Ammon's horn (tissue), 1 donor: ENCODE measurements at regions not wholly inside any gene's neighbourhood (a gene's known extent, or its start where the extent isn't known, plus 50 kb on each side); places are given as distances from the start of the nearest gene placed in this dataset.

ENCODE experiments used
- DNase-seq: peaks from one replicate; pipeline ENCODE4 v3.0.0-alpha.2; 2016; ENCODE audit warnings: low spot score

DNA sequence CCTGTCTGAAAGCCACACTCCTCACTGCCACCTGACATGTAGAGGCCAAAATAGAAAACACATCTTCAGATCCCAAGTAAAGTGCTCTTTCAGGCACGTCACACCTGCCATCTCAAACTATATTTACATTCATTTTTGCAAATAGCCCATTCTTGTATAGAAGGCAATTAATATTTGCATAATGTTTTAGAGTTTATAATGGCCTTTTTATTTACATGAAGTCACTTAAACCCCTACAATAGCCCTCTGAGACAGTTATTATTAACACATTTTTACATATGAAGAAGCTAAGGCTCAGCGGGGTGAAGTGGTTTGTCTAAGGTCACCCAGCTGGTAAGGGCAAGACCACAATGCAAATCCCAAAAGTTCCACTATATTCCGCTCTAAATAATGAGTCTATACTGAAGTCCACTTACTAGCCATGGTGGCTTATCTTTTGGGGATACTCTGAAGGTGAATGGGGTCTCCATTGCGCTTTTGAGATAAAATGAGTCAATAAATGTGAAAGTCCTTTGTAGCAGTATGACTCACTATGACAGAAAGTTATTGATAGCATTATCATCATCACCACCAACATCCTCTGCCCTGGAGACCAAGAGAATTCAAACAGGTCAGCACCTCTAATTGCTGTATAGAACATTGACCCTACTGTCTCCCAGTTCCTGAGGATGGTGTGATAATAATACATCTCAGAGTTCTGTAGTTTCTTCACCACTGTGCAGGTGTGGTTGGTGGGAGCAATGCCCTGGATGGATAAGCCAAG lies 155.9 kb upstream of the BCL6 start:
- no peak for DNase-seq

DNA sequence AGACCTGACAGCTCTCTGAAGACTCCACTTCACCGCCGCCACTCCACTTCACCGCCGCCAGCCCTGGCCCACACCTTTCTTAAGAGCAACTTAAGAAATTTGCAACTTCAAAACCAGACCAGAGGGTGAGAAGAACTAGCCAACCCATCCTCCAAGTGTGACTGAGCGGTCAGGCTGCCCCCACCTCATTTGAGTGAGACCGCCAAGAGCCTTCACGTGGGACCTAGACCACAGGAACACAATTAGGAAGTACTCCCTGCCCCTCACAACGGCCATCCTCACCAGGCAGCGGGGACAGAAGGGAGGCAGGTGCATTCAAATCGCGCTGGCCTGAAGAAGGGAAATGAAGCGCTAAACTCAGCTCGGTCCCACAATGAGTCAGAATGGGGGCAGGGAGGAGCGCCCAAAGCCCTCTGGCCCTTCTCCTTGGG lies 156.8 kb upstream of the BCL6 start:
- no peak for DNase-seq

DNA sequence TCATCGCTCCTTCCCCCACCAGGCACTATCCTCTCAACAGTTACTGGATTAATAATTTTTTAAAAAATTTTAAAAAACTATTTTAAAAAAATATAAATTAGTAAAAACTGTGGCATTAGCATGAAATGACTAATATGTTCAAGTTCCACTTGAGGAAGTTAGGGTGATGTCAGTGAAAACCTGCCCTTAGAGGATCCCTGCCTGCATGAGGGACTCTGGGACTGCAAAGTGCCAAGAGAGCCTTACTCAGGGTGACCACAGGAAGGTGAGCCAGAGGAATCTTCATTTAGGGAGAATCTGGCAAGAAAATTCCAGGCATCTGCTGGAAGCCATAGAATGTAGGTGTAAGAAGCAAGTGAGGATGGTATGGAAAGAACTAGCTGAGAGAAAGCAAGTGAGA lies 157.7 kb upstream of the BCL6 start:
- DNase-seq = no peak

DNA sequence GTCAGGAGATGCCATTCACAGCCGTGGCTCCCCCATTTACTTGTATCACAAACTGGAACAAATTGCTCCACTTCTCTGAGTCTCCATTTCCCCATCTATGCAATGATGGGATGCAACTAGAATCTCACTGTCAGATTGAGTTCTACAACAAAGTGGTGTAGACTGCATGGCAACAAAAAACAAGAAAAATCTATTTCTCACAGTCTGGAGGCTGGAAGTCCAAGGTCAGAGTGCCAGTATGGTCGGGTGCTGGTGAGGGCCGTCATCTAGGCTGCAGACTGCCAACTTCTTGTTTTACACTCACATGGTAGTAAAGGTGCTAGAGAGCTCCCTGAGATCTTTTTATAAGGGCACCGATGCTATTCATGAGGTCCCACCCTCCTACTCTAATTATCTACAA lies 158.4 kb upstream of the BCL6 start:
- no peak for DNase-seq

DNA sequence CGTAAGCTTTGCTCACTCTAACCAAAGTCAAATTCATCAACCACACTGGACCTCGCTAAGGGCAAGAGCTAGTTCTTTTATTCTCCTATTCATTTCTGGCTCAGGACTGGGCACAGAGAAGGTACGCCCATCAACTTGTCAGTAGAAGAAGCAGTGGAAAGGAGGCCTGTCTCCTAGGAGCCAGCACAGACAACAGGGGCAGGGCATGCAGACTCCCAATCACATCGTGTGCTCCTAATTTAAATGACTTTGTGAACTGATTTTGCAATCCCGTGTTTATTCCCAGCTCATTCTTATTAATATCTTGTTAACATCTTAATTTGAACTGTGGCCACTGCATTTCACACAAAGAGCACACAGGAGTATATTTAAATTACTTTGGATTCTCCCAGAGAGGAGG lies 161.1 kb upstream of the BCL6 start:
- no peak for DNase-seq

DNA sequence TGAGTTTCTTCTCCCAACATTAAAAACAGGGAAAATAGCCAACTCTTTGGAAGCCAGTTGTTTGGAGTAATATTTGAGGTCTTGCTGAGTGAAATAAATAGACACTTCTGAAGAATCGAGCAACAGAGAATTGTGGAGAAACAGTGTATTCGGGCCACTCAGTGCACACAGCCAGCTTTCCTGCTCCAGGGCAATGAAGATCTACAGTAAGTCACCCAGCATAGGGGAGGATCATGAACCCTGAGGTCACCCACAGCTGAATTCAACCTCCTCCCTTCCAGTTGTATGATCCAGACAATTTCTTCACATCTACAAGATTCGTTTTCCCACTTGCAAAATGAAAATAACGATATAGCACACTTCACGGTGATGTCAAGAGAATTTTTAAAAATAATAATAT lies 161.7 kb upstream of the BCL6 start:
- no peak for DNase-seq

DNA sequence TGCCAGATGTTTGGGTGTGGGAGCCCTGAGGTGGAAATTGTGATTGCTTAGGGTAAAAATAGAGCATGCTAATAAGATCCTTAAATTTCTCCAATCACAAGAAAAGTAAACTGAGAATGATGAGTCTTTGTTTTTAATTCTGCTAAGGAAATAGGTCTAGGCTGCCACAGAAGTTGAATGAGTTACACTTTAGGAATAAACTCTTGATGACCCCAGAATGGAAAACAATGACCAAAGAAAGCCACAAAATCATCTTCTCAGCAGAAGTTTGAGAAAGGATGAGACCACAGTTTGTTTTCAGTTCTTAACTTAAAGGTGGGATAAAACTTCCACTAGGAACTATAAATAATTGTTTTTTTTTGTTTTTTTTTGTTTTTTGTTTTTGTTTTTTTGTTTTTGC lies 164.6 kb upstream of the BCL6 start:
- DNase-seq = no peak

DNA sequence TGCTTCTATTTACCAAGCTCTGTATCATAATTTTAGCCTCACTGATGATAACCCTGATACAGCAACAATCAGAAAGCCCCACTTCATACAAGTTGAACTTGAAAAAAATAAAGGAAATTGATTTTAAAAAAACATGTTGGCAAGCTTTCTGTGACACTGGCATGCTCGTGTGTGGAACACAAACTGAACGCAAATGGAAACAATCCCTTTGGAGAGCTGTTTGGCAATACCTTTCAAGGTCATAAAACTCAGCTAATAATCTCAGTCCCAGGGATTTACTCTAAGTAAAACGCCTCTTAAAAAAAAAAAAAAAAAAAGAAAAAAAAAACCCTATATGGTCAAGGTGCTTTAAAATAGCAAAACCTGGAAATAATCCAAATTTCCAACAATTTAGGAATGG lies 166.7 kb upstream of the BCL6 start:
- no peak for DNase-seq

DNA sequence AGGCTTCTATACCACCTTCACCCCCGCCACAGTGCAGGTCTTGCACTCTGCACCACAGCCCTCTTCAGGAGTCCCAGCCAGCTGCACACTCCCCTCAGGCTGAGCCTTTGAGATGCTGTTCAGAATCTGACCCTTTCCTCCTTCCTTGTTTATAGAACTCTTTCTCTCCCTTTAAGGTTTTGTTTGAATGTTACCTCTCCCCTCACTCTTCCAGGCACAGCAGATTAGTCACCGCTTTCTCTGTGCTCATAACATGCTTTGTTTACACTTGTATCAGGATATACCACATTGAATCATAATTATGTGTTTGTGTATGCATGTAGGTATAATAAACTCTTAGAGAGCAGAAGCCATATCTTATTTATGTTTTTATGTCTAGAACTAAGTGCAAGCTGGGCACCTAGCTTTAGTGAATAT lies 168.4 kb upstream of the BCL6 start:
- no peak for DNase-seq

DNA sequence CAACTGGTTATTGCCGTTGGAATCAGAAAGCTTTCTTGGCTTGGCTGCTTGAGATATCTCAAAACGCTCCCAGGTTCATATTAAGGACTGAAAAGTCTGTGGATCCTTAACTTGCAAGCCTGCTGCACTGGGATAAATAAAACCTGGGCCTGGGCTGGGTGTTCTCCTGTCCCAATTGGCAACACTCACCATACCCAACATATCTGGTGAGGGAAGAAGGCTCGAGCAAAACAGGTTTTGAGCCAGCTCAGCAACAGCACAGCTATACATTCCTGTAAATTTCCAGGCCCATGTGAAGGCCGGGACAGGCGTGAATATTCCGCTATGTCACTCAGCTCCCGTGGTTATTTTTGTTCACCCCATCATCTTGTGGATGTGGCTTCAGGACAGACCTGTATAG lies 169.0 kb upstream of the BCL6 start:
- DNase-seq = no peak

DNA sequence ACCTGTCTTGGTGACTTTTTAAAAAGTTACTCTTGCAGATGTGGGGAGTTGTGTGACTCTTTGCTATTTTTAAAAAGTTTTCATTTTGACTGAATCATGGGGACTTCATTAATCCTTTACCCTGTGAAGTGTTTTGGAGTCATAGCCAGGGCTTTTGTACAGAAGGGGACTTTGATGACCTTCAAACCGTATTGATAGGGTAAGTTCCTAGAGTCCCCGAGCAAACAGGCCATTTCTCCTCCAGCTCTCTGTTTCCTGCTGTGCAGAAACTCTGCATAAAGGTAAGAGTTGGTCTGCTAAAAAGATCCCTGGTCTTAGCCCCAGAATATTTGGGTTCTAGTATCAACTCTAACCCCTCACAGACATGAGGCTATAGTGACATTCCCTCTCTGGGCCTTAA lies 170.8 kb upstream of the BCL6 start:
- DNase-seq = no peak

DNA sequence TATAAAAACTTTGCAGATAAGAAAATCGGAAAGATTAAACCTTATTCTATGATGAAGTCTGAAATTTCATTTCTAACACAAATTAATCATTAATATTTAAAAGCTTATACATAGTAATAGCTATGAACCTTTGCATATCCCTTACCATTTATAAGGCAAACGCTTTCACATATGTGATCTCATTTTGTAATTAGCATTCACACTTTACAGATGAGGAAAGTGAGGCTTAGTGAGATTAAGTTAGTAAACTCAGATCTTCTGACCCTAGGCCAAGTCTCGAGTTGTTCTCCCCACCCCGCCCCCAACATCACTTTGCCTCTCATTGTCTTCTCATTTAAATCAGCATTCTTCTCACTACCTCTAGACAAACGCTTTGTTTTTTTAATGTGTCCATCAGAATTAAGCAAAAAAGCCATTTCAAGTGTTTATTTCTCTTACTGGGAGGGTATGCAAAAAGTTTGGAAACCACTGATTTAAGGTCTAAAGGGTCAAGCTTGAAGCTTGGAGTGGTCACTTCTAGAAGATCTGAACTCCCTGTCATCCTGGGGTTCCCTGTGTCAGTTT lies 172.9 kb upstream of the BCL6 start:
- DNase-seq = no peak

DNA sequence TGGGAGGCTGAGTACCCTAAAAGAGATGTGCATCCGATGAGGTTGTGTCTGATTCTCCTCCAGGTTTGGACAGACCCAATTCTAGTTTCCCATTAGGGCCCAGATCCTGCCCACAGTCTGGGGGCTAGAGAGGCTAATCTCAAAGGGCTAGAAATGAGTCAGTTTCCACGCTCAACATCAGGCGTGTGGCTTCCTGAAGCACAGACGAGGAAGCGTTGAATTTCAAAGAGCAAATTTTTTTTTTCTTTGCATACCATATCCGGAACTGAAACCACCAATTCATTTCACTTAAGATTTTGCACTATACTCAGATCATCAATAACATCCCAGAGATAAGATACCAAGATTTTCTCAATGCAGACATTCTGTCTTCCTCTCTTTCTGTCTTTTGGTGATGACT lies 173.8 kb upstream of the BCL6 start:
- no peak for DNase-seq

DNA sequence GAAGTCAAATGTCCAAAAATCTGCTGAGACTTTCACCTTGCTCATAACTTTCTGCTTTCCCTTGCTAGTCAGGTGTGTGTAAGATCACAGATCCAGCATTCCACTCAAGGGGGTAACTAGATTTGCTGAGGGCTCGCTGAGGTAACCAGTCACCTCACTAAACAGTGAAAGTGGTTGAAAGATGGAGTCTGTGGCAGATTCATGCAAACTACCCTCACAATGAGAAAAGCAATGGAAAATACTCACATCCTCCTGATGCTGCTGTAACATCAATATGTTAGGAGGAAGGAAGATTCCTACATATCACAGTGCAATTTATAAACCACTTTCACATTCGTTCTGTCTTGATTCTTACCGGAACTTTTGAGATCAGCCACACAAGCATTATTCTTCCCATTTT lies 174.3 kb upstream of the BCL6 start:
- no peak for DNase-seq

DNA sequence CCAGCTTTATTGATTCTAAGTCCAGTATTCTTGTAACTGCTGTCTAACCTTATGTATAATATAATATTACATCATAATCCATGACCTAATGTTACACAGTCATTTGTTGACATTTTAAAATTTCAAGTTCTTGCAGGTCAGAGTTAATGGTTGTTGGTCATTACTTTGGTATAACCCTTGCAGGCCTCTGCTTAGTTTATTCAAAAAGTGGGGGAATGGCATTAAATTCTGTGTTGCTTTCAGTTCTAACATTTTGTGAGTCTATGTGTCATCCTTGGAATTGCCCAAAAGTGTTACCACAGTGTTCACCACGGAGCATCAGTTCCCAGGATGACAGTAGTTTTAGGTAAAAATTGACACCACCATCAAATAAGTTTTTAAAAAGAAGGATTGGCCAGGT lies 174.8 kb upstream of the BCL6 start:
- no peak for DNase-seq

DNA sequence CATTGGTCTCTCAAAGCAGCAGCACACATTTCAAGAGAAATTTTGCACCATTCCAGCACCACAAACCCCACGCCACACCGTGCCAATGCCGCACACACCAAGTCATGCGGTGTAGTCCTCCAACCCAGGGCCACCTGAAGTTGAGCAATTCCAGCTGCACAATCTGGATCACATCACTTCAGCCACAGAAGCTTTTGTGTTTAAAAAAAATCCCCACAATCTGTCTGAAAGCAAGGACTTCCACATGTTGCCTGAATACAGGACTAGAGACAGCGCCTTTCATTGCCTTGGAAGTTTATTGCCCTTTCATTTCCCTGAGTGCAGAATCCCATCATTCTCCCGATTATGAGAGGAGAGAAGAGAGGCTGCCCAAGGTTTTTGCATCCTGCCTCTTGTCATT lies 175.6 kb upstream of the BCL6 start:
- DNase-seq = no peak

DNA sequence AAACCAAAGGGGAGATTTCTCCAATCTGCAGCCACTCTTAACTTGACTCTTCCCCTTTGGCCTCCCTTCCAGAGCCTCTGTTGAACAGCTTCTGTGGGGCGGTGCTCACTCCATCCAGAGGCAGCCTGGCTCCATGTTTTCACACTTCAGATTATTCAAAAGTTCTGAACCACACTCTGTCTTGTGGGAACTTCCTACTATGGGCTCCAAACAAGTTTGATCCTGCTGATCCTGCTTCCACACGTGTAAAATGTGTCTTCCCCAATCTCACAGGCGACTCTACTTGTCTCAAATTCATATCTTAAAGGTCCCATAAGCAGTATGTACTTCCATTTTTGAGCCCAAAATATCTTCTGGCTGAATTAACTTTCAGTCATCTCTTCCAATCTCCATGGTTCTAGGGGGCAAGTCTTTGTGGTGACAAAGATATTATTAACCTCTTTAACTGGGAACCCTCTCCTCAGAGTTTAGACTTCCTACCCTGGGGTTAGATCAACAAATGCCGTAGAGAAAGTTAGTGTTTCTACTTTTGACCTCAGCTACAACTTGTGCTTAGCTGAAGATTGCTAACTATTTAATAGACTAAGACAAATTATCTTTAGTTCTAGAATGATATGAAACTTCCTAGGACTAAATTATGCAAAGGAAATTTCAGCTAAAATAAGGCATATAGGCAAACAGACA lies 176.3 kb upstream of the BCL6 start:
- DNase-seq = no peak

DNA sequence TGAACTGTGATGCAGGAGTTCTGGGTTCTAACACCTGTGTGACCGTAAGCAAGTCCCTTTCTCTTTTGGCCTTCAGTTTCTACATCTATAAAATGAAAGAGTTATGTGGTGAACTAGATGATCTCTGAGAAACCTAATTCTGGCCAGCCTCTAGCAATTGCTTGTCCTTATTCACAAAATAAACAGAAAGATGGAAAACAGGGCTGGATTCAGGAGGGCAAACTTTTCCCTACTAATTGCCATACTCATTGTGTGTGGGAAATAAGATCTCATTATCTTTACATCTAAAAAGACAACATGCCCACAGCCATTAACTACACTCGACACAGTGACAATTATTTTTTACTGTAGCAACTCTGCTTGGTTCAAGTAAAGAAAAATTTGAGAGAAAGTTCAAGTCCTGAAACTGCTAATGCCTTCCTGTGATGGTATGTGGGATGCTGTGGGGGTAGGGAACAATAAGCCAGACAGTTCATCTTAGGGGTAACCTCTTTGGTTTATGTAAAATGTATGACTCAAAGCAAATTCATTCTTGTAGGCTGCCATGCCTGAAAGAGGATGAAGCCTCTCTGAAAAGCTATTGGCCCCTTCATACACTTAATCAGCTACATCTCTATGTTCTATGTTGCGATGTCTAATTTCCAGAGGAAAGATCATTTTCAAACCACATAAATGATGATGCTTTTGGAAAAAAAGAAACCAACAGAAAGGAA lies 177.6 kb upstream of the BCL6 start:
- no peak for DNase-seq

DNA sequence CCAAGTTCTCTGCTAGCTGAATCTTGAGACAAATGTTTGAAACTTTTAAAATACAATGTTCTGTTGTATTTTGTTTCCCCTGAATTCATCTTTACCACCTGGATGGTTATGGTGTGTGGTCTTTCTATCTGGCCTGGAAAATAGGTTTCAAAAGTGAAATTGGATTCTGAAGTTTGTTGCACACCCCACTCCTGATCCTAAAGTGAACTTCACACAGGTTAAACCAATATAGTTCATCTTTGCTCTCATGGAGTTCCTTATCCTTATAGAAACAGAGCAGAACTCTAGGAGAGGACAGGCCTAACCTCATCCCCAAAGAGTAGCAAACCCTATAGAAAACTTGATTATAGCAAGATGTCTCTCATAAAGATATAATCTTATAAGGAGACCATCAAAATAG lies 179.4 kb upstream of the BCL6 start:
- DNase-seq = no peak

DNA sequence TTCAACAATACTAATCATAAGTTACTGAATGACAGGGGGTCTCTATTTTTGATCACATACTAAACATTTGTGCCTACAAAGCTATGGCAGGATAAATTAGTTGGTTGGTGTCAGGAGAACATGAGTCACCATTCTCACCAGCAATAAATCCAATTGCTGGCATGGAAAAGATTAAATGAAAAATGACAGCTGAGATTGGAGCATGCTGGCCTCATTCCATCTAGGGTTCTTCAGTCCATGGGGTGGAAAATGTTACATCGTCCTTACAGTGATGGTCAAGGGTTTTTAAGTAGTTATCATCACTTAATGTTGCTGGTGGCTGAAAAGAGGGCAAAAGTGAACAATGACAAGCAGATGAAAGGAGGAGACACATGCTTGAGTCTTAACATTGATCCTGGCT lies 180.1 kb upstream of the BCL6 start:
- DNase-seq = no peak

DNA sequence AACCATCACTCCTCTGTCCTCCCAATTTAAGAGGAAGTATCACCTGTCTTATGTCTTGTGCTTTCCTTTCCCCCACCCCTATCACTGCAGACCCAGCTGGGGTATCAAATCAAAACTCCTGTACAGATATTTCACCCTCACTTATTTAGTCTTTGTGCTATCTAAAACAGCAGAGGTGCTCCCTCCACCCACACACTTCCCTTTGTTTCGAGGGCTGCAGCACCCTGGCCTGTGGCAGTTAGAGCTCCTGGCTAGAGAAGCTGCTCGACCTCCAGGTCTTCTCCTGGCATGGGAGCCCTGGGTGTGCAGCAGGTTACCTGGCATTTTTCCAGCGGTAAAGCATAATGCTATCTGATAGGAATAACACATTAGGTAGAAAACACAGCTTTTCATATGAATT lies 181.4 kb upstream of the BCL6 start:
- DNase-seq = no peak

DNA sequence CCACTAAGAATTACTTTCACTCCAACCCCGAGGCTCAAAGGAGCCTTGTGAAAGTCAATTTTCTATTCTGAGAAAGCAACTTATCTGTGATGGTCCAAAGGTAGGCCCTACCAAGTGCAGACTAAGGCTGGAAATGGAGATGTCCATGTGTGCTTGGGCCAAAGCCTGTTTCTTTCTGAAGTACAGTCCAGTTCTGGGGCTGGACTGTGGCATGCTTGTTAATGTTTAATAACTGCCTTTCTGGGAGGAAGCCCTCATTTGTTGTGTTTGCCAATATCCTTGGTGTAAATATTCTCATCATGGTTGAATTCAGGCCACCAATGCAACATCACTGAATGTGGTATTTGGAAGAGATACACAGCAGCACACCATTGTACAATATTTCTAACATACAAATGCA lies 182.3 kb upstream of the BCL6 start:
- DNase-seq = no peak
